Kidney epithelial cell (primary cell): ENCODE measurements at regions not wholly inside any gene's neighbourhood (a gene's known extent, or its start where the extent isn't known, plus 50 kb on each side); places are given as distances from the start of the nearest gene placed in this dataset.

Source experiments
- DNase-seq: peaks from one replicate; pipeline ENCODE4 v3.0.0-alpha.2; 2010; ENCODE audit warnings: low read depth
- H3K27me3 ChIP-seq: 2 replicates; pipeline ENCODE4 v1.6.0; 2011; ENCODE audit warnings: low read length; ENCODE audit not compliant: control insufficient read depth, insufficient read depth
- H3K36me3 ChIP-seq: 2 replicates; pipeline ENCODE4 v1.5.1; 2011; ENCODE audit warnings: low read length; ENCODE audit not compliant: control insufficient read depth, insufficient read depth
- H3K4me3 ChIP-seq: 2 replicates; pipeline ENCODE4 v1.5.1; 2011; ENCODE audit warnings: low read depth, mild to moderate bottlenecking, control low read depth, low read length
- CTCF ChIP-seq: IDR thresholded peaks from 2 replicates; pipeline ENCODE4 v1.5.1; 2011; ENCODE audit warnings: mild to moderate bottlenecking, moderate library complexity, low read length, control low read depth, inconsistent platforms; ENCODE audit not compliant: insufficient read depth, poor library complexity, severe bottlenecking

- Histone ChIP-seq H3K4me3 (no peak overlapping the region), H3K27me3 (peaks cover 7% of the 10 kb centered on the region), H3K36me3 (no peaks in the 10 kb centered on the region)
- no peak for DNase-seq
- TF ChIP-seq CTCF, result no peak
Measured at GRCh38 chr22:49629586-49630447, 197.9 kb downstream of the BRD1 start.

- Histone ChIP-seq H3K36me3 (no peaks in the 10 kb centered on the region), H3K4me3 (no peak overlapping the region), H3K27me3 (peaks cover 7% of the 10 kb centered on the region)
- TF ChIP-seq CTCF, result no peak
- no peak for DNase-seq
Measured at GRCh38 chr22:49629261-49629570, 198.5 kb downstream of the BRD1 start.

- Histone ChIP-seq H3K4me3 (no peak overlapping the region), H3K36me3 (no peaks in the 10 kb centered on the region), H3K27me3 (peaks cover 7% of the 10 kb centered on the region)
- TF ChIP-seq CTCF, result no peak
- DNase-seq, result no peak
Measured at GRCh38 chr22:49628391-49629260, 199.0 kb downstream of the BRD1 start.

DNA sequence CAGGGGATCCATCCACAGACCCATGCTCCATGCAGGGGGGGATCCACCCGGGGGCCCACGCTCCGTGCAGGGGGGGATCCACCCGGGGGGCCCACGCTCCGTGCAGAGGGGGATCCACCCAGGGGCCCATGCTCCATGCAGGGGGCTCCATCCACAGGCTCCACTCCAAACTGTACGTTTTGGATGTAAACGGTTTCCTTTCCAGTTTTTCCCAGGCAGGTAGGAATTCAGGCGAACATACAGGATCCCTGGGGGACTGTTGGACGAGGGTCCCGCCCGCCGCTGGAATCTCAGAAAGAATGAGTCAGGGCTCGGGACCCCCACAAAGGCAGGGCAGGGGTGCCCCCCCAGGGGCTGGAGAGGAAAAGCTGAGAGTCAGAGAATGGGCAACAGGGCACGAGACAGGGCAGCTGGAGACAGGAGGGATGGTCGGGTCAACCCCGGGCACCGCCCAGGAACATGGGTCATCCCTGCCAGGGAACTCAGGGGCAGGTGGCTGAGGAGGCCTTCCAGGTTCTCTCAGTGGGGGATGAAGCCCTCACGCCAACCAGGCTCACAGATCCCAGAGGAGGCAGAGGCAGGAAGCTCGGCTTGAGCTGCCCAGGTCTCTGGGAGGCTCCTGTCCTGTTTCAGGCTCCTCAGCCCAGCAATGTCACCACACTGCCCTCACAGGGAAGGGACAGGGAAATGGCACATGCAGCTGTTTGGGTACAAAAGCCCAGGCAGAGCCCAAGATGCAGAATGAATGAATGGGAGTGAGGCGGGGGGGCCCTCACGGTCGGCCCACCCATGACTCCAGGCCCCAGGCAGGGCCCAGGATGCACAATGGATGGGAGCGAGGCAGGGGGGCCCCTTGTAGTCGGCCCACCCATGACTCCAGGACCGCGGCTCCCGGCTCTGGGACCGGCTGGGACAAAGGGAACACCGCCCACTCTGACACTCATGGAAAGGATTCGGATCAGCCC, 200.2 kb downstream of the BRD1 start:
- H3K27me3 ChIP-seq, result peaks cover 7% of the 10 kb centered on the region
- no peak for DNase-seq

More for the DNA sequence above, 200.2 kb downstream of the BRD1 start:
- no peak for TF ChIP-seq CTCF
- Histone ChIP-seq H3K4me3 (no peak overlapping the region), H3K36me3 (no peaks in the 10 kb centered on the region)
